GM12878 (cell line): ENCODE measurements at regions not wholly inside any gene's neighbourhood (a gene's known extent, or its start where the extent isn't known, plus 50 kb on each side); places are given as distances from the start of the nearest gene placed in this dataset.
A peak's percentile ranks its signal among the peaks of the same experiment; 100 is the strongest.

ENCODE experiments used
- BMI1 ChIP-seq: fragments of 450-650 bp; IDR thresholded peaks from 2 replicates; pipeline ENCODE4 v1.6.1; 2016; ENCODE audit warnings: mild to moderate bottlenecking, moderate library complexity, borderline replicate concordance
- CBX5 ChIP-seq: sonication (generic); IDR thresholded peaks from 2 replicates; pipeline ENCODE4 v1.6.1; 2016; ENCODE audit warnings: low read depth, moderate library complexity, mild to moderate bottlenecking, inconsistent platforms
- CEBPB ChIP-seq, 2 experiments: fragments of 150-350 bp in 1 of 2; IDR thresholded peaks; 2 replicates each; pipeline ENCODE4 v1.6.1; 2012 to 2014; ENCODE audit warnings: low read depth in 2 of 2, low read length in 2 of 2, borderline replicate concordance in 1 of 2, inconsistent platforms in 1 of 2
- CHD4 ChIP-seq: fragments of 200-600 bp; sonication (generic); IDR thresholded peaks from 2 replicates; pipeline ENCODE4 v1.6.1; 2016; ENCODE audit warnings: mild to moderate bottlenecking
- CREB1 ChIP-seq: IDR thresholded peaks from 2 replicates; pipeline ENCODE4 v1.6.1; 2012; ENCODE audit warnings: low read depth, mild to moderate bottlenecking, inconsistent platforms
- ELK1 ChIP-seq: IDR thresholded peaks from 2 replicates; pipeline ENCODE4 v1.6.1; 2012; ENCODE audit warnings: low read depth, low read length, improper control_type of control experiment
- HDAC6 ChIP-seq: fragments of 200-600 bp; sonication (generic); IDR thresholded peaks from one replicate; pipeline ENCODE4 v1.8.0; 2017; ENCODE audit warnings: antibody characterized with exemption; ENCODE audit not compliant: unreplicated experiment
- MAX ChIP-seq: IDR thresholded peaks from 2 replicates; pipeline ENCODE4 v1.6.1; 2012; ENCODE audit warnings: low read depth, low read length, improper control_type of control experiment
- MEF2B ChIP-seq: fragments of 450-650 bp; IDR thresholded peaks from 2 replicates; pipeline ENCODE4 v1.6.1; 2018; ENCODE audit warnings: mild to moderate bottlenecking, moderate library complexity; ENCODE audit not compliant: partially characterized antibody, poor library complexity, severe bottlenecking
- MTA3 ChIP-seq: IDR thresholded peaks from 2 replicates; pipeline ENCODE4 v1.6.1; 2012; ENCODE audit warnings: low read length, inconsistent platforms, borderline replicate concordance
- NR2C1 ChIP-seq: fragments of 450-650 bp; IDR thresholded peaks from 2 replicates; pipeline ENCODE4 v1.6.1; 2017; ENCODE audit warnings: antibody characterized with exemption, mild to moderate bottlenecking, moderate library complexity
- RBBP5 ChIP-seq: fragments of 200-600 bp; sonication (generic); conservative IDR thresholded peaks from 2 replicates; pipeline ENCODE4 v1.6.1; 2016
- SIN3A ChIP-seq: IDR thresholded peaks from 2 replicates; pipeline ENCODE4 v1.6.1; 2012; ENCODE audit warnings: low read depth, low read length, improper control_type of control experiment
- SIX5 ChIP-seq: IDR thresholded peaks from 2 replicates; pipeline ENCODE4 v1.6.1; 2011; ENCODE audit warnings: mild to moderate bottlenecking, low read depth, low read length, moderate library complexity; ENCODE audit not compliant: severe bottlenecking
- SMAD5 ChIP-seq: IDR thresholded peaks from 2 replicates; pipeline ENCODE4 v1.6.1; 2016; ENCODE audit warnings: antibody characterized with exemption, low read depth
- SPI1 ChIP-seq: IDR thresholded peaks from 2 replicates; pipeline ENCODE4 v1.6.1; 2011; ENCODE audit warnings: low read depth, mild to moderate bottlenecking, low read length, moderate library complexity, borderline replicate concordance; ENCODE audit not compliant: insufficient read depth
- SUZ12 ChIP-seq: fragments of 200-600 bp; sonication (generic); IDR thresholded peaks from one replicate; pipeline ENCODE4 v1.6.1; 2018; ENCODE audit warnings: antibody characterized with exemption, mild to moderate bottlenecking; ENCODE audit not compliant: unreplicated experiment
- TCF3 ChIP-seq: IDR thresholded peaks from 2 replicates; pipeline ENCODE4 v1.6.1; 2012; ENCODE audit warnings: low read depth, mild to moderate bottlenecking, low read length, borderline replicate concordance; ENCODE audit not compliant: insufficient read depth
- ZBTB40 ChIP-seq: fragments of 450-650 bp; IDR thresholded peaks from 2 replicates; pipeline ENCODE4 v1.6.1; 2016; ENCODE audit warnings: mild to moderate bottlenecking, moderate library complexity, borderline replicate concordance

GRCh38 chr2:48248251-48248933 is 66.1 kb upstream of the FOXN2 start (continued):
- TF ChIP-seq BMI1 = no peak
- no peak for TF ChIP-seq MAX
- TF ChIP-seq CREB1 = peak; percentile 41; the same call in 1 of the 2 replicates
- no peak for TF ChIP-seq MEF2B
- no peak for TF ChIP-seq SUZ12
- TF ChIP-seq HDAC6 = no peak
- TF ChIP-seq RBBP5 = no peak
- TF ChIP-seq SIN3A = no peak
- TF ChIP-seq CEBPB (IDR thresholded peaks at IDR 0.05; ENCODE audit: borderline replicate concordance in 1 of 2, low read depth in 2 of 2, low read length in 2 of 2) = no peak
- TF ChIP-seq TCF3 = peak; percentile 92
- no peak for TF ChIP-seq SMAD5
- TF ChIP-seq ELK1 = no peak
- TF ChIP-seq CHD4 = no peak
- no peak for TF ChIP-seq NR2C1
- no peak for TF ChIP-seq SPI1
- no peak for TF ChIP-seq CBX5
- TF ChIP-seq ZBTB40 = no peak
- 0 out of 2 replicates have a peak, but pooled peaks have one; percentile 45 for TF ChIP-seq MTA3
- no peak for TF ChIP-seq SIX5
